Activated naive CD4-positive, alpha-beta T cell treated with anti-CD3 and anti-CD28 coated beads, Interleukin-2, amount 50 U/mL, for 24 hours (primary cell): ENCODE measurements at regions not wholly inside any gene's neighbourhood (a gene's known extent, or its start where the extent isn't known, plus 50 kb on each side); places are given as distances from the start of the nearest gene placed in this dataset.

Source experiments
- H3K27ac Mint-ChIP-seq: one replicate; pipeline ENCODE4 v1.8.0; 2021; ENCODE audit warnings: mild to moderate bottlenecking, mixed read lengths
- H3K27me3 Mint-ChIP-seq: one replicate; pipeline ENCODE4 v1.8.0; 2021; ENCODE audit warnings: mixed read lengths
- H3K36me3 Mint-ChIP-seq: one replicate; pipeline ENCODE4 v1.8.0; 2021; ENCODE audit warnings: mixed read lengths
- H3K4me1 Mint-ChIP-seq: one replicate; pipeline ENCODE4 v1.8.0; 2021; ENCODE audit warnings: mixed read lengths
- H3K4me3 Mint-ChIP-seq: one replicate; pipeline ENCODE4 v1.8.0; 2021; ENCODE audit warnings: mild to moderate bottlenecking, mixed read lengths
- H3K9me3 Mint-ChIP-seq: one replicate; pipeline ENCODE4 v1.8.0; 2021; ENCODE audit warnings: mixed read lengths

- H3K4me1 Mint-ChIP-seq: no peaks in the 10 kb centered on the region
- H3K36me3 Mint-ChIP-seq: no peaks in the 10 kb centered on the region
- H3K27ac Mint-ChIP-seq: no peak overlapping the region
- no peaks in the 10 kb centered on the region for H3K27me3 Mint-ChIP-seq
- H3K4me3 Mint-ChIP-seq: no peak overlapping the region
- peaks cover 4% of the 10 kb centered on the region for H3K9me3 Mint-ChIP-seq
These were observed 670.2 kb upstream of the LMO3 start for GRCh38 chr12:17276196-17276595.

- Mint-ChIP-seq H3K4me1 (no peaks in the 10 kb centered on the region), H3K9me3 (no peaks in the 10 kb centered on the region), H3K36me3 (no peaks in the 10 kb centered on the region), H3K27ac (no peak overlapping the region), H3K4me3 (no peak overlapping the region), H3K27me3 (no peaks in the 10 kb centered on the region)
These were observed 660.9 kb upstream of the LMO3 start for GRCh38 chr12:17266856-17267255.

- H3K9me3 Mint-ChIP-seq: no peaks in the 10 kb centered on the region
These were observed 658.6 kb upstream of the LMO3 start for GRCh38 chr12:17264603-17265002.

GRCh38 chr12:17239874-17240273, 633.9 kb upstream of the LMO3 start:
- Mint-ChIP-seq H3K9me3 (peaks cover 40% of the 10 kb centered on the region), H3K36me3 (no peaks in the 10 kb centered on the region), H3K27ac (no peak overlapping the region), H3K27me3 (no peaks in the 10 kb centered on the region), H3K4me1 (no peaks in the 10 kb centered on the region), H3K4me3 (no peak overlapping the region)

More at GRCh38 chr12:17264603-17265002, 658.6 kb upstream of the LMO3 start:
- no peaks in the 10 kb centered on the region for H3K36me3 Mint-ChIP-seq
- H3K27me3 Mint-ChIP-seq: no peaks in the 10 kb centered on the region
- H3K4me1 Mint-ChIP-seq: no peaks in the 10 kb centered on the region
- H3K27ac Mint-ChIP-seq: no peak overlapping the region
- H3K4me3 Mint-ChIP-seq: no peak overlapping the region

- Mint-ChIP-seq H3K27me3 (no peaks in the 10 kb centered on the region), H3K36me3 (no peaks in the 10 kb centered on the region), H3K4me1 (no peaks in the 10 kb centered on the region), H3K9me3 (peaks cover 25% of the 10 kb centered on the region), H3K27ac (no peak overlapping the region), H3K4me3 (no peak overlapping the region)
These were observed 630.0 kb upstream of the LMO3 start for GRCh38 chr12:17235996-17236395.

- Mint-ChIP-seq H3K27ac (no peak overlapping the region), H3K36me3 (no peaks in the 10 kb centered on the region), H3K27me3 (no peaks in the 10 kb centered on the region), H3K9me3 (peaks cover 7% of the 10 kb centered on the region), H3K4me3 (no peak overlapping the region), H3K4me1 (no peaks in the 10 kb centered on the region)
These were observed 610.0 kb upstream of the LMO3 start for GRCh38 chr12:17215759-17216570.

GRCh38 chr12:17214929-17215328, 609.0 kb upstream of the LMO3 start:
- Mint-ChIP-seq H3K9me3 (peaks cover 7% of the 10 kb centered on the region), H3K4me3 (no peak overlapping the region), H3K27ac (no peak overlapping the region), H3K4me1 (no peaks in the 10 kb centered on the region), H3K27me3 (no peaks in the 10 kb centered on the region), H3K36me3 (no peaks in the 10 kb centered on the region)

GRCh38 chr12:17206553-17206952, 600.6 kb upstream of the LMO3 start:
- Mint-ChIP-seq H3K27ac (no peak overlapping the region), H3K27me3 (no peaks in the 10 kb centered on the region), H3K4me1 (no peaks in the 10 kb centered on the region), H3K36me3 (no peaks in the 10 kb centered on the region), H3K9me3 (no peaks in the 10 kb centered on the region), H3K4me3 (no peak overlapping the region)

GRCh38 chr12:17204289-17205054, 598.5 kb upstream of the LMO3 start:
- H3K27me3 Mint-ChIP-seq: no peaks in the 10 kb centered on the region
- no peaks in the 10 kb centered on the region for H3K36me3 Mint-ChIP-seq
- H3K27ac Mint-ChIP-seq: no peak overlapping the region
- H3K4me3 Mint-ChIP-seq: no peak overlapping the region
- no peaks in the 10 kb centered on the region for H3K9me3 Mint-ChIP-seq
- no peaks in the 10 kb centered on the region for H3K4me1 Mint-ChIP-seq

- H3K9me3 Mint-ChIP-seq: no peaks in the 10 kb centered on the region
- H3K27me3 Mint-ChIP-seq: no peaks in the 10 kb centered on the region
- H3K4me1 Mint-ChIP-seq: no peaks in the 10 kb centered on the region
- H3K36me3 Mint-ChIP-seq: no peaks in the 10 kb centered on the region
- H3K4me3 Mint-ChIP-seq: no peak overlapping the region
- no peak overlapping the region for H3K27ac Mint-ChIP-seq
These were observed 597.5 kb upstream of the LMO3 start for GRCh38 chr12:17203497-17203896.

GRCh38 chr12:17197971-17198370, 592.0 kb upstream of the LMO3 start:
- Mint-ChIP-seq H3K4me3 (no peak overlapping the region), H3K36me3 (no peaks in the 10 kb centered on the region), H3K27ac (no peak overlapping the region), H3K9me3 (no peaks in the 10 kb centered on the region), H3K4me1 (no peaks in the 10 kb centered on the region), H3K27me3 (no peaks in the 10 kb centered on the region)

GRCh38 chr12:17192721-17193120, 586.8 kb upstream of the LMO3 start:
- no peaks in the 10 kb centered on the region for H3K27me3 Mint-ChIP-seq
- no peaks in the 10 kb centered on the region for H3K36me3 Mint-ChIP-seq
- H3K4me1 Mint-ChIP-seq: no peaks in the 10 kb centered on the region
- H3K9me3 Mint-ChIP-seq: no peaks in the 10 kb centered on the region
- no peak overlapping the region for H3K27ac Mint-ChIP-seq
- no peak overlapping the region for H3K4me3 Mint-ChIP-seq

- H3K27me3 Mint-ChIP-seq: no peaks in the 10 kb centered on the region
These were observed 563.9 kb upstream of the LMO3 start for GRCh38 chr12:17169726-17170471.

GRCh38 chr12:17159506-17160300, 553.7 kb upstream of the LMO3 start:
- no peaks in the 10 kb centered on the region for H3K36me3 Mint-ChIP-seq
- H3K9me3 Mint-ChIP-seq: peaks cover 6% of the 10 kb centered on the region
- no peaks in the 10 kb centered on the region for H3K27me3 Mint-ChIP-seq
- H3K27ac Mint-ChIP-seq: no peak overlapping the region
- H3K4me1 Mint-ChIP-seq: no peaks in the 10 kb centered on the region
- H3K4me3 Mint-ChIP-seq: no peak overlapping the region

More at GRCh38 chr12:17169726-17170471, 563.9 kb upstream of the LMO3 start:
- Mint-ChIP-seq H3K4me3 (no peak overlapping the region), H3K9me3 (peaks cover 7% of the 10 kb centered on the region), H3K4me1 (no peaks in the 10 kb centered on the region), H3K36me3 (no peaks in the 10 kb centered on the region), H3K27ac (no peak overlapping the region)

- Mint-ChIP-seq H3K4me3 (no peak overlapping the region), H3K27me3 (no peaks in the 10 kb centered on the region), H3K36me3 (no peaks in the 10 kb centered on the region), H3K27ac (no peak overlapping the region), H3K4me1 (no peaks in the 10 kb centered on the region), H3K9me3 (peaks cover 13% of the 10 kb centered on the region)
These were observed 552.2 kb upstream of the LMO3 start for GRCh38 chr12:17158201-17158600.
